Adrenal gland (tissue), 5 donors: ENCODE measurements at regions not wholly inside any gene's neighbourhood (a gene's known extent, or its start where the extent isn't known, plus 50 kb on each side); places are given as distances from the start of the nearest gene placed in this dataset.

Source experiments
- POLR2A ChIP-seq, 2 donors: fragments of 450-650 bp; IDR thresholded peaks; one replicate each; pipeline ENCODE4 v1.6.1; 2017; ENCODE audit warnings: antibody characterized with exemption in 2 of 2, mild to moderate bottlenecking in 2 of 2, moderate library complexity in 1 of 2
- TF ChIP-seq, protein P1 (sequence below), 6 experiments: fragments of 450-650 bp in 4 of 6; fragments of 200-600 bp in 2 of 6; sonication (generic) in 1 of 6; IDR thresholded peaks; 1 replicate in 5 of 6; 2 replicates in 1 of 6; pipeline versions ENCODE4 v1.5.1 to v1.8.0; 2016 to 2021; ENCODE audit warnings: antibody characterized with exemption in 6 of 6, mild to moderate bottlenecking in 2 of 6, moderate library complexity in 1 of 6
- donor health status: DM: no; HTN: no; CAD: no.

DNA sequence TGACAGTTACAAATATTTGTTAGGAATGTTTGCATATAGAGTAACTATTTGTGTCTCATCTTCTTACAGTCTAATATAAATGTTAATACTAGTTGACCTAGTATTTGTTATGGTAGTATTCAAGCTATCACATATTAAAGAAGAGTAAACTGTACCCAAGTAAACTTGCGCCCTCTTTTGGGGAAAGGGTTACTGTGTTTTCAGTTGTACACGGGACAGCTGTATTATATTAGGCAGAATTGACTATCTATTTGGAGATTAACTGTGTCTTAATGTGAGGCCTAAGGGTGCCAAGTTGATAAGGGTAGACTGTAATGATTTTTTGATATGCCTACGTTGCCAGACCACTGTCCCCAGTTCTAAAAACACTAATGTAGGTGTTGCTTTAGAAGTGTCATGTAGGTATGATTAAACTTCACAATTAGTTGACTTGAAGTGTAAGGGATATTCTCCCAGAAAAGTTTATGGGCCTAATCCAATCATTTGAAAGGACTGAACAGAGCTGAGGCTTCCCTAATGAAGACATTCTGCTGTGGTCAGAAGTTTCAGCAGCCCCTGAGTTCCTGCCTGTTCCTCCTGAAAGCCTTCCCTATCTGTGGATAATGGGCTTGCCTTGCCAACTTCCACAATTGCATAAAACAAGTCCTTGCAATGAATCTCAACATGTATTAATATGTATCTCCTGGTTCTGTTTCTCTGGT, 172.8 kb upstream of the CXCL13 start:
- no peak for TF ChIP-seq POLR2A (IDR thresholded peaks at IDR 0.05)
- TF ChIP-seq, protein P1, sequence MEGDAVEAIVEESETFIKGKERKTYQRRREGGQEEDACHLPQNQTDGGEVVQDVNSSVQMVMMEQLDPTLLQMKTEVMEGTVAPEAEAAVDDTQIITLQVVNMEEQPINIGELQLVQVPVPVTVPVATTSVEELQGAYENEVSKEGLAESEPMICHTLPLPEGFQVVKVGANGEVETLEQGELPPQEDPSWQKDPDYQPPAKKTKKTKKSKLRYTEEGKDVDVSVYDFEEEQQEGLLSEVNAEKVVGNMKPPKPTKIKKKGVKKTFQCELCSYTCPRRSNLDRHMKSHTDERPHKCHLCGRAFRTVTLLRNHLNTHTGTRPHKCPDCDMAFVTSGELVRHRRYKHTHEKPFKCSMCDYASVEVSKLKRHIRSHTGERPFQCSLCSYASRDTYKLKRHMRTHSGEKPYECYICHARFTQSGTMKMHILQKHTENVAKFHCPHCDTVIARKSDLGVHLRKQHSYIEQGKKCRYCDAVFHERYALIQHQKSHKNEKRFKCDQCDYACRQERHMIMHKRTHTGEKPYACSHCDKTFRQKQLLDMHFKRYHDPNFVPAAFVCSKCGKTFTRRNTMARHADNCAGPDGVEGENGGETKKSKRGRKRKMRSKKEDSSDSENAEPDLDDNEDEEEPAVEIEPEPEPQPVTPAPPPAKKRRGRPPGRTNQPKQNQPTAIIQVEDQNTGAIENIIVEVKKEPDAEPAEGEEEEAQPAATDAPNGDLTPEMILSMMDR (IDR thresholded peaks at IDR 0.05) = no peak
